ENCODE measurements at regions not wholly inside any gene's neighbourhood (a gene's known extent, or its start where the extent isn't known, plus 50 kb on each side); places are given as distances from the start of the nearest gene placed in this dataset.
"Not testable (repeated sequence)": the region's sequence is repeated elsewhere in the genome, so short reads cannot be mapped to it uniquely, and the experiment has no call there.

DNA sequence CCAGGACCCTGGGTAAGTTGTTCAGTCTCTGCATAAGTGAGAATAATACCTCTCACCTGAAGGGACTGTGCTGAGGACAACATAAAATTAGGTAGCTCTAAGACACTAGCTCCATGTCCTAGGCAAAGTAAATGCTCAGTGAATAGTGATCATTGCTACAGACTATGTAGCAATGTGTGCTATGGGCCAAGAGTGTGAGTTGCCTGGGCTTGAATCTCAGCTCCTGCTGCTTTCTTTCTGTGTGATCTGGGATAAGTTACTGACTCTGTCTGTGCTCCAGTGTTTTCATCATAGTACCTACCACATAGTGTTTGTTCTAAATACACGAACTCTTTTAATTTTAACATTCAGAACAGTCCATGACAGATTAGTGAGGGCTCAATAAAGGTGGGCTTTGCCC lies 81.1 kb upstream of the MFGE8 start:
- DNase-seq (ENCODE audit: low read depth, low spot score): no peak

DNA sequence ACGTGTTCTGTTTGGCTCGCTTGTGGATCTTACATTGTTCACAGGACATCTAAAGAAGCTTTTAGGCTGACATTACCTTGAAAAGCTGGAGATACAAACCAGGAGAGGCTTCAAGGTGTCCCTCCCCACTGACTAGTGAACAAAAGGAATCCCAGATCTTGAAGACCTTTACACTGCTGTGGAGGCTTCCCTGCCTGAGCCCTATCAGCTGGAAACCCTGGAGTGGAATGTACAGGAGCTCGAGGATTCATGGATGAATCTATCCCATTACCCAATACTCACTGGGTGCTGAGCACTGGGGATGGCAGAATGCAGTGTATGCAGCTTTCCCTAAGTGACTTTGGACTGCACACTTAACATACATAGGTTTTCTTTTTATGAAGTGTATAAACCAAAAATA lies 82.3 kb upstream of the MFGE8 start:
- DNase-seq (ENCODE audit: low read depth, low spot score): no peak

DNA sequence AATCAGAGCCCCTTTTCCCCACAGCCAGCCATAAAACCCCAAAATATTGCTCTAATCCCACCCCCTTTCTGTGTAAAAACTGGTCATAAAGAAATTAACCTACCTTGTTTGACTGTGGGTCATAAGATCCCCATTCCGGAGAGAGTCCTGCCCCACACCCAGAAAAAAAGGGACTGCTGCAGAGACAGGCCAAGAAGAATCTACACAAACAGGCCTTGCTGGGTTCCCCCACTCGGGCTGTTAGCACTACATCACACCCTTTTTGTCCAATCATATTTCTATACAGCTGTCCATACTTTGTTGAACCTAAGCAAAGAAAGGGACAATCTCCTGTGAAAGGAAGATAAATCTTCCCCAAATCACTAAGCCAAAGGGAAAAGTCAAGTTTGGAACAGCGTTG lies 84.4 kb upstream of the MFGE8 start:
- DNase-seq (ENCODE audit: low read depth, low spot score): no peak

DNA sequence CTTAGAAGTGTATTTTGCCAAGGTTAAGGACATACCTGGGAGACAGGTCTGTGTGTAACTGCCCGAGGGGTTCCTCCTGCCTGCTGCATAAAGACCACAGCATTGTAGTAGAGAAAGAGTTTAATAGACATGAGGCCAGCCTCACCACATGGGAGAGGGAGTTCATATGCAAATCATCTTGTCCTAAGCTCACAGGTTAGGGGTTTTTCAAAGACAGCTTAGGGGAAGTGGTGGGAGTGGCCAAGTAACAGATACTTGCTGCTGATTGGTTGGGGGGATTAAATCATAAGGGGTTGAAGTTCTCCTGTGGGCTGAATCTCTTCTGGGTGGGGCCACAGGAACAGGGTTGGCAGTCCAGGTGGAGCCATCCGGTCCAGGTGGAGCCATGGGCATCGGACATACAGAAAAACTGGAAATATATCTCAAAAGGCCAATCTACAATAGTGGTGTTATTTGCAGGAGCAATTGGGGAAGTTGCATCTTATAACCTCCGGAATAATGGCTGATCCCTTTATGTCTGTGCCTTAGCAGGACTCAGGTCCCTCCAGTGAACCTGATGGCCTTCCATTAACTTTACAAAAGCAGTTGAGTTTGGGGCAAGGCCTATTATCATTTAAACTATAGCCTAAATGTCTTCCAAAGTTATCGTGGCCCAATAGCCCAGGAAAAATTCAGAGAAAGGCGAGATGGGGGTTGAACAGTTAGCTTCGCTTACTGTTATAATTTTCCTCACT lies 86.0 kb upstream of the MFGE8 start:
- no peak for DNase-seq (ENCODE audit: low read depth, low spot score)

DNA sequence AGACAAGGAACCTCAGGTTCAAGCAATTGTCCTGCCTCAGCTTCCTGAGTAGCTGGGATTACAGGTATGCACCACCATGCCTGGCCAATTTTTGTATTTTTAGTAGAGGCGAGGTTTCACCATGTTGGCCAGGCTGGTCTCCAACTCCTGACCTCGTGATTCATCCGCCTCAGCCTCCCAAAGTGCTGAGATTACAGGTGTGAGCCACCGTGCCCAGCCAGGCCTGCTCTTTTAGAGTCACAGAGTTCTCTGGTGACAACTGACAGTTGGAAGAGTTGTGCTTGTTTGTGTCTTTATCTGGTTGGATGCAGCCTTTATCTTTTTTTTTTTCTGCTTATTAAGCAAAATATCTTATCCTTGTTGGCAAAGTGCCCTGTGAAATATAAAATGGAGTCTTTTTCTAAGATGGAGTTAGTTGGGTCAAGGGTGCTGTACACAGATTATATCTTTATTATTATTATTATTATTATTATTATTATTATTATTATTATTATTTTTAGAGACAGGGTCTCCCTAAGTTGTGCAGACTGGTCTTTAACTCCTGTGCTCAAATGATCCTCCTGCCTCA lies 86.5 kb upstream of the ABHD2 start:
- not testable (repeated sequence) for DNase-seq (ENCODE audit: low read depth, low spot score)

DNA sequence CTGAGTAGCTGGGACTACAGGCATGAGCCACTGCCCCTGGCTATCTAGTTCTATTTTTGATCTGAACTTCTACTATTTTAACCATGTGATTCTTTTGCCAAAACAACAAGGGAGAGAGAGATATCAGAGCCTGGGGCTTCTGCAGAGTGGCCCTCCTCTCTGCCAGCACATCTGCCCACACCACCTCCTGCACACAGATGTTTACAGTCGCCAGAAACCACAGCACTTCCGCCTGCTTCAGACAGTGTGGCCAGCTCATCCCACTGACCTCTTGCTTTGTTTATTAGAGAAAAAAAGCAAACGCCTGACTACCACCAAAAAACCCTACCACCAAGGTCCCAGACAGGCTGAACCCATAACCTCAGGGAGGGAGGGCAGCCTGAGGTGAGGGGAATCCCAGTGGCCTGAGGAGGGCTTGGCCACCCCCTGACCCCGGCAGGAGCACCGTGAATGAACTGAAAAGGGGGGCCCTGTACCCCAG lies 85.9 kb upstream of the ABHD2 start:
- peak; percentile 15 for DNase-seq (ENCODE audit: low read depth, low spot score)

DNA sequence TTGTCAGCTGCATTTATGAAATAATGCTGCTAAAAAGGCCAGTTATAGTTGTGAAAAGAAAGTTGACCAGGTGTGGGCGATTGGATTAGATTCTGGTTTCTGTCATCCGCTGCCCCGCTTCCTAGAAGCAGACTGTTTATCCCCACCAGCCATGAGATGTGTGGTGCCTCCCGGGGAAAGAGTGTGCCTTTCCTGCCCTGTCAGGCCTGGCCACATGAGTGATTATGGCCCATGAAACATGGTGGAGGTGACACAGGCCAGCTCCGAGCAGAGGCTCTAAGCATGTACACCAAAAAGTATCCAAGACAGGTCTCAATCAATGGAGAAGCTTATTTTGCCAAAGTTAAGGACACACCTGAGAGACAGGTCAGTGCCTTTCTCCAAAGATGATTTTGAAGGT lies 85.4 kb upstream of the ABHD2 start:
- no peak for DNase-seq (ENCODE audit: low read depth, low spot score)

DNA sequence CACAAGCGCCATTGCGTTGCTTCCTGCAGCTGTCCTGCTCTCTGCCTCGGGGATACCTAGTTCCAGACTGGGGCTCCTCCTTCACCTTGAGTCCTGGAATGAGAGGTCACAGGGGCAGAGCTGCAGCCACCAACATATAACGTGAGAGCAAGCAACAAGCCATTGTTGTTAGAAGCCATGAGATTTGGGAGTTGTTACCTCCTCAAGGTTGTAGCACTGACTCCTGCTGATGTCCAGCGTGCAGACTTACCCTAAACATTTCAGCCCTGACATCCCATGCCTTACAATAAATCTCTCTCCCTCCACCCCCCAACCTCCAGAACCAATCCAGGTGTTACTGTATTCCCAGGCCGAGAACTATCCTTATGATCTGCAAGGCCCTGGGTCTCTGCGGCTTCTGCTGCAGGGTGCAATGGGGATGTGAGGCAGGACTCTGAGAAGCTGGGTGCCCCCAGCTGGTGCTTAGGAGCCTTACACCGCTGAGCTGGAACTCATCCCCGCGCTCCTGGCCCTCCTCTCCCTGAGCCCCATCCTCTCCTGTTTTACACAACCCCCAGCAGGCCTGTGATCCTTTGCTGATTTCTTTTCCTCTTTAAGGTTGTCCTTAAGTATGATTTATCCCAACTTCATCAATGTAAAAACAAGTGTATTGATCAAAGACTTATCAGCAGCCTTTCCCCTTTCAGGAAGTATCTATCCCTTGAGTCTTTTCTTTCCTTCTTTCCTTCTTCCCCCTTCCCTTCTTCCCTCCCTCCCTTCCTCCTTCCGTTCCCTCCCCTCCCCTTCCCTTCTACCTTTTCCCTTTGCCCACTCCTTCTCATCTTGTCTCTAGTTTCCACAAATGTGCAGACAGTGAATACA lies 84.2 kb upstream of the ABHD2 start:
- peak; percentile 17 for DNase-seq (ENCODE audit: low read depth, low spot score)

DNA sequence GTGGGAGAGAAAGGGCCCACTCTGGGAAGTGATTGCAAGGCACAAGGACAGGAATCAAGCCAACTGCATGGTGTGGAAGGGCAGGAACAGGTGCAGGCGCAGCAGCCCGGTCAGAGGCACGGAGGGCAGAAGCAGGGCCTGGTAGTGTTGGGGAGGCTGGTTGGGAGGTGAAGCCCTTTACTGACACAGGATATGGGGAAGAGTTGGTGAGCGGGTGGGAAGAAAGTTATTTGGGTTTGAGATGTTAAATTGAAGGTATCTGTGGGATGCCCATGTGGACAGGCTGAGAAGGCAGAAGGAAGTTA lies 83.6 kb upstream of the ABHD2 start:
- no peak for DNase-seq (ENCODE audit: low read depth, low spot score)

DNA sequence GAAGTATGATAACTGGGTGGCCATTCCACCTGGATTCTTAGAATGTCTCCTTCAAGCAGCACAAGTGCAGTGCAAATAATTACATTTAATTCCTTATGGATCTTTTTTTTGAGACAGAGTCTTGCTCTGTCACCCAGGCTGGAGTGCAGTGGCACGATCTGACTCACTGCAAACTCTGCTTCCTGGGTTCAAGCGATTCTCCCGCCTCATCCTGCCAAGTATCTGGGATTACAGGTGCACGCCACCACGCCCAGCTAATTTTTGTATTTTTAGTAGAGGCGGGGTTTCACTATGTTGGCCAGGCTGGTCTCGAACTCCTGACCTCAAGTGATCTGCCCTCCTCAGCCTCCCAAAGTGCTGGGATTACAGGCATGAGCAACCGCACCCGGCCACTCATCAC lies 80.7 kb upstream of the ABHD2 start:
- not testable (repeated sequence) for DNase-seq (ENCODE audit: low read depth, low spot score)

DNA sequence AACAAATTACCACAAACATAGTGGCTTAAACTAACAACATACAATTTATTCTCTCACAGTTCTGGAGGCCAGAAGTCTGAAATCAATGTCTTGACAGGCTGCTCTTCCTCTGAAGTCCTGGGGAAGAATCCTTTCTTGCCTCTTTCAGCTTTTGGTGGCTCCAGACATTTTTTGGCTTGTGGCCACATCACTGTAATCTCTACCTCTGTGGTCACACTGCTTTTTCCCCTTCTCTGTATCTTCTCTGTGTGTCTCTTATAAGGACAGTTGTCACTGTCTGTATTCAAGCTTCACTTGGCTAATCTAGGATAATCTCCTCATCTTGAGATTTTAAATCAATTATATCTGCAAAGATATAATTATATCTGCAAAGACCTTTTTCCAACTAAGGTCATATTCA lies 80.3 kb upstream of the ABHD2 start:
- DNase-seq (ENCODE audit: low read depth, low spot score): no peak

DNA sequence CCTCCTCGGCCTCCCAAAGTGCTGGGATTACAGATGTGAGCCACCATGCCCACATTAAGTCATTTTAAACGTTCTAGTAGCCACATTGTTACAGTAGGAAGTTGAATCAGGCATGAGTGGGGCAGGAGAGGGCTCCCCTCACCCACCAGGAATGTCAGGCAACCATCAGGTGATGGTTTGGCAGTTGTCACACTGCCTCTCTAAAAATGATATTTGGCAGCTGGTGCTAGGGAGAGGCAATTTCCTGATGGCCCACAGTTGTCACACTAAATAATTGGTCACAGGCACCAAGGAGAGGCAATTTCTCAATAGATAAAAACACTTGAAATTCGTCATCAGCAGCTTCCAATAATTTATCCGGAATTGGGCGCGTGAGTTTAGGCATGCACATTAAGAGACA lies 79.2 kb upstream of the ABHD2 start:
- no peak for DNase-seq (ENCODE audit: low read depth, low spot score)

DNA sequence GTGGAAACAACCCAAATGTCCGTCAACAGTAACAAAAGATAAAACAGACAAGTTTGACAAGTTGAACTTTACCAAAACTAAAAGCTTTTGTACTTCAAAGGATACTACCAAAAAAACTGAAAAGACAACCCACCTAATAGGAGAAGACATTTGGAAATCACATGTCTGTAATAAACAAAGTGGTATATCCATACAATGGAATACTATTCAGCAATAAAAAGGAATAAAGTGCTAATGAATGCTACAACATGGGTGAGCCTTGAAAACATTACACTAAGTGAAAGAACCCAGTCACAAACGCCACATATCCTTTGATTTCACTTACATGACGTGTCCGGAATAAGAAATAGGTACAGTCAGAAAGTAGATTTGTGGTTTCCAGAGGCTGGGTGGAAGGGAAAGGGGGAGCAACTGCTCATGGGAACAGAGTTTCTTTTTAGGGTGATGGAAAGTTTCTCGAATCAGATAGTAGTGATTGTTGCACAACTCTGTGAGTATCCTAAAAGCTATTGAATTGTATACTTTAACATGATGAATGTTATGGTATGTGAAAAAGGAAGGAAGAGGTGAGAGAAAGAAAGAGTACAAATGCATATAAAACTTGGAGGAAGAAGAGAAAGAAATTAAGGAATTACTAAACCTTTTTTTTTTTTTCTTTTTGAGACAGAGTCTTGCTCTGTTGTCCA lies 72.7 kb upstream of the ABHD2 start:
- no peak for DNase-seq (ENCODE audit: low read depth, low spot score)

DNA sequence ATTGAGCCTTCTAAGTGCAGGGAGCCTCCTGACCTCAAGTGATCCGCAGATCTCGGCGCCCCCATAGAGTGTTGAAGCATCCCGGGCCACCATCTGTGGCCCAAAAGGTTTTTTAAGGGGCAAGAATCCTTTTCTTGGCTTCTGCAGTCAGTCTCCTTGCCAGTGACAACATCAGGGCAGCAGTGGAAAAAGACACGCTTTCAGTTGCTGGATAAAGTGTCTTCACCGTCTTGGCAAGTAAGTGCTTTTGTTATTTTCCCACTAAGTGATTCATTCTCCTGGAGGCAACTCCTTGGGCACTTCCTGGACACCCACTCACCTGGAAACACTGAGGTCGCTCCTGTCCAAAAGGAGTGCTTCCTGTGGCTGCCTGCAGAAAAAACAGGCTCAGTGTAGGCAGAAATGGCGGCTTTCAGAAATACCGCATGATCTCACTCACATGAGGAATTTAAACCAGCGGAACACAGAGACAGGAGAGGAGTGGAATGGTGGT lies 71.7 kb upstream of the ABHD2 start:
- no peak for DNase-seq (ENCODE audit: low read depth, low spot score)

DNA sequence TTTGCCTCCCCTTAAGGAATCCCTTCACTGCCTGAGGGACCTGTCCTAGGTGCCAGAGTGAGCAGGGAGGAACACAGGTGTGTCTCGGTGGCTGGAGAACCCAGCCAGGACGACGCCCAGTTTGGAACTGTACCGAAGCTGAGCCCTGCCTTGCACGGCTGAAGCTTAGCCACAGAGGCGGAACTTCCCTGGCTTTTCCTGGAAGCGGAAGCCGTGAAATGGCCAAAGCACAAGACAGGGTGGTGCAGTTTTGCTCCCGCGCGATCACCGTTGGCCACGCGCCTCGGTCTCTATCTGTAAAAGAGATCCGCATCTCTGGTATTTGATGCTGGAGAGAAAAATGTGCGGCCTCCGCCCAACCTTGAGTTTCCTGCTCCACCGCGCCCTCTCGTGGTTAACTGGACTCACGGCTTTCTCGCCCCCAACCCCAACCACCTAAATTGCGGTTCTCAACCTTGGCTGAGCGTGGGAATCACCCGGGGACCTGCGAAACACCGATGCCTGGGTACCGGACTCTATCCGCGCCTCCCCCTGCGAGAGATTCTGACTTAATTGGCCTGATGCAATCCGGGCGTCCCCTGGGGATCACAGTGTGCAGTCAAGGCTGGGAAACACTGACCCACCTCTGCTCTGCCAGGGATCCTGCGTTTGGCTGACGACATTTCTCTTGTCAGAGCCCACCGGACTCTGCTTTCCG lies 70.7 kb upstream of the ABHD2 start:
- peak; percentile 39 for DNase-seq (ENCODE audit: low read depth, low spot score)

DNA sequence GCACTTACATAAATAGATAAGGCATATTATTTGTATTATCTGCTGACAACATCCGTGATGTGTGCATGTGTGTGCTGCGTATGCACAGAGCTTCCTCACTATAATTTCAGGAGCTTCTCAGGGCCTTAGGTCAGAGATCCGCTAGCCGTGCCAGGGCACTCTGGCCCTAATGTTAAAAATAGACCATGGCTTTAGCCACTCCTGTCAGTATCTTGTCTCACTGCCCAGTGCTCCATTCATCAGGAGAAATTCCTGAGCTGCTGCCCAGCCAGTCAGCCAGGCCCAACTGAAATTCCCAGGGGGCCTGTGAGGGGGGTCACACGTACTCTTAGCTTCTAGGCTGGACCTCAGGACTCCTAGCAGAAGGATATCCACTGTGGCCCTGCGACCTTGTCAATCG lies 70.0 kb upstream of the ABHD2 start:
- no peak for DNase-seq (ENCODE audit: low read depth, low spot score)

DNA sequence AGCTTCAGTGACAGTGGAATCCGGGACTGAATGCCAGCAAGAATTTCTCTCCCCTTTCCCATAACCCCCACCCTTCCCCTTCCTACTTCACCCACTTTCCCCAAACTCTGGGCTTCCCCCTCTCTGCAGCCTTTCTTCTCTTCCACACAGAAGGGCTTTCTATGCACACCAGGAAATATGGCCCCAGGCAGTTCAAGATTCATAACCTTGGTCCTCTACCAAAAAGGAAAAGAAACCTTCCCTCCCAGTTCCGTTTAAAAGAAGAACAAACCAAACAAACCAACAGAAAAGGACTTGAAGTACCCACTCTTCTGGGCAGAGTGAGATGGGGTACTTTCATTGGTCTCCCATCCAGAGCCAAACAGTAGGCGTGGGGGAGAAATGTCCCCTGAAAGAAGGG lies 68.8 kb upstream of the ABHD2 start:
- no peak for DNase-seq (ENCODE audit: low read depth, low spot score)

DNA sequence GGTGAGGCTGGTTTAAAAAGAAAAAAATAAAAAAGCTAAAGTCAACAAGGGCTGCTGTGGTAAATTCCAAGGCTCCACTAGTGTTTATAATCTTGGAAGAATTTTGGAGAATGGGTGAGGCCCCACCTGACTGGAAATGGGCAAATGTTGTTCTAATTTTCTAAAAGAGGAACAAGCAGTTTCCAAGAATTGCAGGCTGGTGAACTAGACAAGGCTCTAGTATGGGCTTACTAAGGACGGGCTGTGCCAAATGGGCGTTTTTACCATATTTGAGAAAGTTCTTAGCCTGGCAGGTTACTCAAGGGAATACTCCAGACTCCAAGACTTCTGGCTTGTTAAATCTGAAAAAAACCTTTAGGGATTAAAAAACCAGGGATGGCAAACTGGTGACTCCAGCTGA lies 67.0 kb upstream of the ABHD2 start:
- DNase-seq (ENCODE audit: low read depth, low spot score): no peak

DNA sequence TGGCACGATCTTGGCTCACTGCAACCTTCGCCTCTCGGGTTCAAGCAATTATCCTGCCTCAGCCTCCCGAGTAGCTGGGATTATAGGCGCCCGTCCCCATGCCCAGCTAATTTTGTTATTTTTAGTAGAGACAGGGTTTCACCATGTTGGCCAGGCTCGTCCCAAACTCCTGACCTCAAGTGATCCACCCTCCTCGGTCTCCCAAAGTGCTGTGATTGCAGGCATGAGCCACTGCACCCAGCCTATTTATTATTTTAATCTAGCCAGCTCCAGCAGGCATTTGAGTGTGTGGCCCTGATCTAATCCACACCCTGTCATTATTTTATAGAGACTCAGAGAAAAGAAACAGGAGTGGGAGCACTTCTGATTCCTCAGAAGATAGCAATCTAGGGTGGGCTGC lies 66.4 kb upstream of the ABHD2 start:
- not testable (repeated sequence) for DNase-seq (ENCODE audit: low read depth, low spot score)

DNA sequence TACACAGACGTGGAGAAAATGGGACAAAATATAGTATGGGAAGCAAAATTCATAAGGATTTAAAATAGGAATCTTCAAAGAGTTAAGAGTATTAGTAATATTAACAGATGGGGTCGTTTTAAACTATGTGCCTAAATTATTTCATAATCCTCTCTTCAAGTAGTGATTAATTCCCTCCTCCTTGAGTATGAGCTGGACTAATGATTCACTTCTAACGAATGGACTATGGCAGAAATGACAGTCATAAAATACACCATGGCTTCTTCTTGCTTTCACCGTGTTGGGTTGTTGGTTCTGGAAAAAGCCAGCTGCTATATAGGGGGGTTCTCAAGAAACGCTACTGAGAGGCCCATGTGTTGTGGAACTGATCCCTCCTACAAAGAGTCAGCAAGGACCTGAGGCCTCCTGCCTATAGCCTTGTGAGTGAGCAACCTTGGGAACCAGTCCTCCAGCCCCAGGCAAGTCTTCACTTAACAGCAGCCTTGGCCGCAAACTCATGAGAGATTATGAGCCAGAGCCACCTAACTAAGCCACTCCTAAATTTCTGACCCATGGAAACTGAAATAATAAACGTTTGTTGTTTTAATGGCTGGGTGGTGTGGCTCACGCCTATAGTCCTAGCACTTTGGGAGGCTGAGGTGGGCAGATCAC lies 64.8 kb upstream of the ABHD2 start:
- DNase-seq (ENCODE audit: low read depth, low spot score): no peak

DNA sequence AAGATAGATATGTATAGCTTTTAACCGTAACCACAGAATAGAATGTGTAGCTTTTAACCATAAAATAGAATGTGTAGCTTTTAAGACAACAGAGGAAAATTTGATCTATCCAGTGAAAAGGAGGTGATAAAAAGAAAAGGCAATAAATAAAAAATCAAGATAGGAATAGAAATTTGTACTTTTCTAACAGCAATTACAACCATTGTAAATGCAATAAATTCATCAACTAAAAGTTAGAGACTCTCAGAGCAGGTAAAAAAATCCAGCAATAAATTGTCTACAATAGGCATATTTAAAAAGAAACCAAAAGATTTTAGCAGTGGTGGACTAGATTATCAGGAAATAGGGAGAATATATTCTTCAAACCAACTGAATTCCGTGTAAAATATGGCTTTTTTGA lies 63.8 kb upstream of the ABHD2 start:
- no peak for DNase-seq (ENCODE audit: low read depth, low spot score)
